ENCODE measurements at regions not wholly inside any gene's neighbourhood (a gene's known extent, or its start where the extent isn't known, plus 50 kb on each side); places are given as distances from the start of the nearest gene placed in this dataset.

- DNase-seq (ENCODE audit: low spot score) = no peak
Measured at GRCh38 chr10:28963539-28964221, 286.4 kb downstream of the BAMBI start.

- no peak for DNase-seq (ENCODE audit: low spot score)
Measured at GRCh38 chr10:28965937-28966336, 288.6 kb downstream of the BAMBI start.

GRCh38 chr10:28967031-28967430, 289.7 kb downstream of the BAMBI start:
- no peak for DNase-seq (ENCODE audit: low spot score)

- DNase-seq (ENCODE audit: low spot score) = no peak
Measured at GRCh38 chr10:28969413-28969812, 292.1 kb downstream of the BAMBI start.

- peak; percentile 23 for DNase-seq (ENCODE audit: low spot score)
Measured at GRCh38 chr10:28970231-28970630, 292.9 kb downstream of the BAMBI start.

GRCh38 chr10:28971255-28971654, 293.9 kb downstream of the BAMBI start:
- no peak for DNase-seq (ENCODE audit: low spot score)

- no peak for DNase-seq (ENCODE audit: low spot score)
Measured at GRCh38 chr10:28971764-28972163, 294.4 kb downstream of the BAMBI start.

GRCh38 chr10:28973309-28973972, 296.1 kb downstream of the BAMBI start:
- no peak for DNase-seq (ENCODE audit: low spot score)

GRCh38 chr10:28975891-28976531, 298.7 kb downstream of the BAMBI start:
- DNase-seq (ENCODE audit: low spot score) = no peak

GRCh38 chr10:28977518-28977917, 300.2 kb downstream of the BAMBI start:
- no peak for DNase-seq (ENCODE audit: low spot score)

- no peak for DNase-seq (ENCODE audit: low spot score)
Measured at GRCh38 chr10:28980264-28980663, 302.9 kb downstream of the BAMBI start.

- no peak for DNase-seq (ENCODE audit: low spot score)
Measured at GRCh38 chr10:28981007-28981406, 303.7 kb downstream of the BAMBI start.

- DNase-seq (ENCODE audit: low spot score) = no peak
Measured at GRCh38 chr10:28982974-28983373, 305.7 kb downstream of the BAMBI start.

- no peak for DNase-seq (ENCODE audit: low spot score)
Measured at GRCh38 chr10:28983799-28984198, 305.1 kb upstream of the LYZL1 start.

- DNase-seq (ENCODE audit: low spot score) = peak; percentile 82
Measured at GRCh38 chr10:28984431-28984830, 304.4 kb upstream of the LYZL1 start.

GRCh38 chr10:28985137-28985885, 303.6 kb upstream of the LYZL1 start:
- DNase-seq (ENCODE audit: low spot score) = no peak

- DNase-seq (ENCODE audit: low spot score) = no peak
Measured at GRCh38 chr10:28986117-28986792, 302.6 kb upstream of the LYZL1 start.

- no peak for DNase-seq (ENCODE audit: low spot score)
Measured at GRCh38 chr10:28986856-28987255, 302.0 kb upstream of the LYZL1 start.

- no peak for DNase-seq (ENCODE audit: low spot score)
Measured at GRCh38 chr10:28987555-28988320, 301.1 kb upstream of the LYZL1 start.

GRCh38 chr10:28988980-28989379, 299.9 kb upstream of the LYZL1 start:
- no peak for DNase-seq (ENCODE audit: low spot score)
